Activated CD4-positive, alpha-beta memory T cell treated with anti-CD3 and anti-CD28 coated beads, Interleukin-2, amount 10 ng/mL, durations not matched to agents 7 days and 5 days (primary cell): ENCODE measurements at regions not wholly inside any gene's neighbourhood (a gene's known extent, or its start where the extent isn't known, plus 50 kb on each side); places are given as distances from the start of the nearest gene placed in this dataset.
"Not testable (repeated sequence)": the region's sequence is repeated elsewhere in the genome, so short reads cannot be mapped to it uniquely, and the experiment has no call there.

Experiments used
- CTCF ChIA-PET: fragments of 350-600 bp; sonication (Branson Sonifier 250); formaldehyde crosslinking; loops from one replicate; lab custom pipeline; 2021; ENCODE audit warnings: antibody characterized with exemption, inconsistent platforms; lab: Charles Lee
- POLR2A ChIA-PET: fragments of 350-600 bp; sonication (Branson Sonifier 250); formaldehyde crosslinking; loops from one replicate; lab custom pipeline; 2021; ENCODE audit warnings: antibody characterized with exemption; lab: Charles Lee
- DNase-seq: peaks from one replicate; pipeline ENCODE4 v3.0.0-alpha.2; 2020
- H3K27ac Mint-ChIP-seq: one replicate; pipeline ENCODE4 v1.8.0; 2021; ENCODE audit warnings: mild to moderate bottlenecking, mixed read lengths
- H3K27me3 Mint-ChIP-seq: one replicate; pipeline ENCODE4 v1.8.0; 2021; ENCODE audit warnings: mixed read lengths
- H3K36me3 Mint-ChIP-seq: one replicate; pipeline ENCODE4 v1.8.0; 2021; ENCODE audit warnings: low read depth, mixed read lengths
- H3K4me1 Mint-ChIP-seq: one replicate; pipeline ENCODE4 v1.8.0; 2021; ENCODE audit warnings: mixed read lengths
- H3K4me3 Mint-ChIP-seq: one replicate; pipeline ENCODE4 v1.8.0; 2021; ENCODE audit warnings: mild to moderate bottlenecking, mixed read lengths
- H3K9me3 Mint-ChIP-seq: one replicate; pipeline ENCODE4 v1.8.0; 2021; ENCODE audit warnings: mixed read lengths

DNA sequence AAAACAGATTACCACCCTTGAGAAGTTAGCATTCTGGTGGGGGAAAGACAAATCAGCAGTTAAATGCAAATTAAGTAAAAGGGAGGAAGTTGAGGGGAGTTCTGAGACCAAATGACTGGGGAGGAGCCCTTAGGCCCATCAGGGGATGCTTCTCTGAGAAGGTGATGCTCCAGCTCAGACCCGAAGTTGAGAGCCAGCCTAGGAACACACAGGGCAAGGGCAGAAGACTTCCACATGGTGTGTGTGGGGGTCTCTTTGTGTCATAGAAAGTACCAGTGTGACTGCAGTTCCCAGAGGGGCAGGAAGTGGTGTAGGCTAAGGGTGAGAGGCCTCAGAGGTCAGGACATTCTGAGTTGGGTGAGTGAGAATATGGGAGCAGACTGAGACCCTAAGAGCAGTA, 137.3 kb downstream of the KLRB1 start:
- H3K4me3 Mint-ChIP-seq, CTCF ChIA-PET, POLR2A ChIA-PET, H3K9me3 Mint-ChIP-seq, H3K27me3 Mint-ChIP-seq, DNase-seq: not testable (repeated sequence)
- H3K4me1 Mint-ChIP-seq, result peaks cover 34% of the 10 kb centered on the region
- peak overlapping the region; percentile 11 for H3K27ac Mint-ChIP-seq
- peaks cover 13% of the 10 kb centered on the region for H3K36me3 Mint-ChIP-seq

DNA sequence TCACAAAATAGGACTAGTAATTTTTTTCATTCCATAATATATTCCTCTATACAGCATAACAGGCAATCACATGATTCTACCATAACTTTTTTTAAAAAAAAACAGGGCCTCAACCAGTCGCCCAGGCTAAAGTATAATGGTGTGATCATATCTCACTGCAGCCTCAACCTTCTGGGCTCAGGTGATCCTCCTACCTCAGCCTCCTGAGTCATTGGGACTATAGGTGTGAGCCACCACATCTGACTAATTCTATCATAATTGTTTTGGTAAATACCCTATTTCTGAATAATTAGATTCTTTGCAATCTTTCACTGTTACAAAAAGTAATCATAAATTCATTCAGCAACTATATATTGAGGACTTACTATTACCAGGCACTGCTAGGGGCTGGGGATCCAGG, 137.8 kb downstream of the KLRB1 start:
- peaks cover 34% of the 10 kb centered on the region for H3K4me1 Mint-ChIP-seq
- ChIA-PET POLR2A (interaction anchor here (1.8 kb wide), 1 partner anchor 178 kb away, joined by 4 read pairs; no protein-coding TSS in a partner anchor), CTCF (interaction anchor here (1.8 to 2.5 kb wide), 3 partner anchors 21 to 232 kb away, joined by 5 to 15 read pairs (median 10); no protein-coding TSS in a partner anchor)
- H3K36me3 Mint-ChIP-seq, result peaks cover 10% of the 10 kb centered on the region
- not testable (repeated sequence) for H3K27me3 Mint-ChIP-seq, DNase-seq, H3K4me3 Mint-ChIP-seq, H3K9me3 Mint-ChIP-seq
- peak overlapping the region; percentile 11 for H3K27ac Mint-ChIP-seq

DNA sequence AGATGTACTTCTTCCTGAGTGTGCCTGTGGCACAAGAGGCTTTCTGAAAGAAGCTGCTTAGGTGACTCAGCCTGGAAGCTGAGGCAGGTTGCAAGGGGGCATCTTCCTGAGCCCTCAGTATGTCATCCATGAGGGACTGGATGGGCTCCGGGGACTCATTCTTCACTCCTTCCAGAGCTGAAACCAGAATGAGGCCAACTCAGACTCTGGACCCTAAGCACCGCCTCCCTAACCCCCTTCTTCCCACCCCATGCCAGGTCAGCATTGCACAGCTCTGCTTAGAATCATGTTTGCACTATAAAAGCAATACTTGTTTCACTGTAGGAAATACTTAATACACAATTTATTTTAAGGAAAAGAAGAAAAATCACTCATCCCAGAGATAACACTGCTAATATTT, 138.3 kb downstream of the KLRB1 start:
- H3K36me3 Mint-ChIP-seq, H3K4me3 Mint-ChIP-seq, H3K27ac Mint-ChIP-seq, H3K27me3 Mint-ChIP-seq, H3K9me3 Mint-ChIP-seq, DNase-seq: not testable (repeated sequence)
- POLR2A ChIA-PET, result interaction anchor here (1.5 to 1.8 kb wide), 2 partner anchors 178 to 200 kb away, joined by 4 to 8 read pairs; partner anchors contain the start of gene CLEC2D
- CTCF ChIA-PET, result interaction anchor here (1.4 to 2.5 kb wide), 5 partner anchors 20 to 280 kb away, joined by 3 to 15 read pairs (median 5); no protein-coding TSS in a partner anchor
- peaks cover 34% of the 10 kb centered on the region for H3K4me1 Mint-ChIP-seq

DNA sequence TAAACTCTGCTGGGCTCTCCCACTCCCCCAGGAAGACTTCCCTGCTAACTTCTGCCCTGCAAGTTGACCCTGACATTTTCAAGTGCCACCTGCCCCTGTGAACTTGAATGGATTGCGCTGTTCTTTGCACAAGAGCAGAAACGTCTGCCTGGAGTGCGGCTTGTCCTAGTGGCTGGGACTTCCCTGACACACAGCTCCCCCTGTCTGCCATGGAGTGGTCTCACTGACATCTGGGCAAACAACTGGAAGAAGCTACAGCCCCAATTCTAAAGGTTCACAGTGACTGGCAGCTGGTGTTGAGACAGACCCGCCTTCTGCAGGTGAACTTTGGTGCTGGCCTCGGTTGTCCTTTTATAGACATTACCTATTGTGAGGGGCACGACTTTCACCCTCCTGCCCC, 138.7 kb downstream of the KLRB1 start:
- H3K9me3 Mint-ChIP-seq, H3K4me3 Mint-ChIP-seq, H3K27me3 Mint-ChIP-seq, H3K27ac Mint-ChIP-seq, H3K36me3 Mint-ChIP-seq: not testable (repeated sequence)
- peaks cover 31% of the 10 kb centered on the region for H3K4me1 Mint-ChIP-seq
- ChIA-PET POLR2A (interaction anchor here (1.1 to 1.8 kb wide), 4 partner anchors 21 to 200 kb away, joined by 4 to 8 read pairs (median 4); partner anchors contain the start of gene CLEC2D), CTCF (interaction anchor here (1.1 to 2.5 kb wide), 7 partner anchors 20 to 281 kb away, joined by 3 to 15 read pairs (median 5); no protein-coding TSS in a partner anchor)
- peak; percentile 22 for DNase-seq

DNA sequence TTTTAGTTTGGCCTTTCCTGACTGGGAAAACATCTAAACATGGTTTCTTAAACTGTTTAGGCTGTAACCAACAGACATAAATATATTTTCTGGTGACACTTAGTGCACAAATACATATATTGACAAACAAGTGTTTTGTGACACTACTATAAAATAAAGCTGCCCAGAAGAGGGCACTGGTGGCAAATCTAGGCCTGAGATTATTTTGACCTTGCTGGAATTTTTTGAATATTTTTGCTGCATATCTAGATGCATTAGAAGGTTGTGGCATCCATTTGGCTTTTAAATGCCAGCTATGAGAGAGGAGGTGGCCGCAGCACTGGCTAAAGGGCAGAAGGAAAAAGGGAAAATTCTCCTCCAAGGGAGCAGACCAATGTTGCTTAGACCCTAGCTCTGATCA, 139.6 kb downstream of the KLRB1 start:
- H3K4me3 Mint-ChIP-seq, H3K27ac Mint-ChIP-seq, DNase-seq, H3K36me3 Mint-ChIP-seq, H3K27me3 Mint-ChIP-seq, H3K9me3 Mint-ChIP-seq: not testable (repeated sequence)
- peaks cover 29% of the 10 kb centered on the region for H3K4me1 Mint-ChIP-seq
- CTCF ChIA-PET, result interaction anchor here (0.6 to 2.5 kb wide), 9 partner anchors 19 to 1512 kb away, joined by 3 to 15 read pairs (median 4); no protein-coding TSS in a partner anchor
- POLR2A ChIA-PET, result interaction anchor here (1.1 to 1.8 kb wide), 4 partner anchors 20 to 201 kb away, joined by 4 to 8 read pairs (median 4); partner anchors contain the start of gene CLEC2D

DNA sequence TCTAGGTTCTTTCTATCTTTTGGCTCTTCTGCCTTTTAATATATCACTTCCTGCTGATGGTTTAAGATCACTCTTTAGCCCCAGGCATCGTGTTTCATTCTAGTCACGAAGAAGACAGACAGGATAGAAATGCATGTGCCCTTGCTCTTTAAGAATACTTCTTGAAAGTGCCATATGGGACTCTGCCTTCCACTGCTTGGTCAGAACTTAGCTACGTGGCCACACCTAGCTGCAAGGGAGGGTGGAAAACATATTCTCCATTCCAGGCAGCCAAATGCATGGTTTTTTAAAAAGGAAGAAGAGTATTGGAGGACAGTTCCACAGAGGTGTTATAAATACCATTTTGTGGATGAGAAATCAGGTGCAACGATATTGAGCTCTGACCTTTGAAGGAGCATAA, 143.3 kb downstream of the KLRB1 start:
- peaks cover 12% of the 10 kb centered on the region for H3K4me1 Mint-ChIP-seq
- no peaks in the 10 kb centered on the region for H3K27me3 Mint-ChIP-seq
- H3K9me3 Mint-ChIP-seq, result no peaks in the 10 kb centered on the region
- ChIA-PET CTCF (no interaction called here), POLR2A (no interaction called here)
- H3K27ac Mint-ChIP-seq, result no peak overlapping the region
- DNase-seq, result no peak
- no peaks in the 10 kb centered on the region for H3K36me3 Mint-ChIP-seq
- H3K4me3 Mint-ChIP-seq, result no peak overlapping the region

DNA sequence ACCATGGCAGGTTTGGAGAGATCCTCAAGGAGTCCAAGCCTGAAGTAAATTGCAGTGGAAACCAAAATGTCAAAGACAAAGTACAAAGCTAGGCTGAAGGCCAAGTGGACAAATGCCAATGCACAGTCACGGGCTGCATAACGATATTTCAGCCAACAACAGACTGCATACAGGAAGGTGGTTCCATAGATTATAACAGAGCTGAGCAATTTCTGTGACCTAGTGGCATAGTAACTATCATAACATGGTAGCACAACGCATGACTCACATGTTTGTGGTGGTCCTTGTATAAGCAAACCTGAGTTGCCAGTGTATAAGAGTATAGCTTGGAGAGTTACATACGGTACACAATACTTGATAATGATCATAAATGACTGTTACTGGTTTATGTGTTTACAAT, 152.2 kb downstream of the KLRB1 start:
- H3K9me3 Mint-ChIP-seq, H3K27ac Mint-ChIP-seq, DNase-seq, H3K36me3 Mint-ChIP-seq, H3K4me3 Mint-ChIP-seq, H3K4me1 Mint-ChIP-seq, CTCF ChIA-PET, H3K27me3 Mint-ChIP-seq, POLR2A ChIA-PET: not testable (repeated sequence)

DNA sequence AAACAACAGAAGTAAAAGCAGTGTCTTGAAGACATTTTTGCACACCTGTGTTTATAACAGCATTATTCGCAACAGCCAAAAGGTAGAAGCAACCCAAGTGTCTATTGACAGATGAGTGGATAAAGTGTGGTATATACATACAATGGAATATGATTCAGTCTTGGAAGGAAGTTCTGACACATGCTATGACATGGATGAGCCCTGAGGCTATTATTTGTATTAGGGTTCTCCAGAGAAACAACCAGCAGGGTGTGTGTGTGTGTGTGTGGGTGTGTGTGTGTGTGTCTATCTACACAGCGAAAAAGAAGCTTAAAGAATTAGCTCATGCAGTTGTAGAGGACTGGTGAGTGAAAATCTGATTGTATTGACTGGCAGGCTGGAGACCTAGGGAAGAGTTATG, 153.7 kb downstream of the KLRB1 start:
- POLR2A ChIA-PET, H3K36me3 Mint-ChIP-seq, H3K27me3 Mint-ChIP-seq, DNase-seq, H3K4me3 Mint-ChIP-seq, H3K4me1 Mint-ChIP-seq, H3K9me3 Mint-ChIP-seq, H3K27ac Mint-ChIP-seq: not testable (repeated sequence)
- CTCF ChIA-PET, result interaction anchor here (0.6 kb wide), 1 partner anchor 698 kb away, joined by 3 read pairs; no protein-coding TSS in a partner anchor

DNA sequence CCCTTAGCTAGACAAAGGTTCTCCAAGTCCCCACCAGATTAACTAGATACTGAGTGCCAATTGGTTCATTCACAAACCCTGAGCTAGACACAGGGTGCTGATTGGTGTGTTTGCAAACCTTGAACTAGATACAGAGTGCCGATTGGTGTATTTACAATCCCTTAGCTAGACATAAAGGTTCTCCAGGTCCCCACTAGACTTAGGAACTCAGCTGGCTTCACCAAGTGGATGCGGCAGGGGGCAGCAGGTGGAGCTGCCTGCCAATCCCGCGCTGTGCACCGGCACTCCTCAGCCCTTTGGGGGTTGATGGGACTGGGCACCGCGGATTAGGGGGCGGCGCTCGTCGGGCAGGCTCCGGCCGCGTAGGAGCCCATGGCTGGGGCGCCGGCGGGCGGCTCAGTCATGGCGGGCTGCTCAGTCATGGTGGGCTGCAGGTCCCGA, 157.6 kb downstream of the KLRB1 start:
- POLR2A ChIA-PET, result interaction anchor here (1.0 to 2.9 kb wide), 6 partner anchors 86 to 293 kb away, joined by 3 to 19 read pairs (median 4); partner anchors contain the start of gene CLEC2D
- Mint-ChIP-seq H3K4me1 (peaks cover 27% of the 10 kb centered on the region), H3K36me3 (peaks cover 15% of the 10 kb centered on the region), H3K4me3 (peak overlapping the region; percentile 97)
- H3K27me3 Mint-ChIP-seq, H3K9me3 Mint-ChIP-seq, H3K27ac Mint-ChIP-seq: not testable (repeated sequence)
- peak; percentile 31 for DNase-seq
- CTCF ChIA-PET, result interaction anchor here (0.9 to 2.2 kb wide), 5 partner anchors 19 to 293 kb away, joined by 3 to 10 read pairs (median 3); no protein-coding TSS in a partner anchor

DNA sequence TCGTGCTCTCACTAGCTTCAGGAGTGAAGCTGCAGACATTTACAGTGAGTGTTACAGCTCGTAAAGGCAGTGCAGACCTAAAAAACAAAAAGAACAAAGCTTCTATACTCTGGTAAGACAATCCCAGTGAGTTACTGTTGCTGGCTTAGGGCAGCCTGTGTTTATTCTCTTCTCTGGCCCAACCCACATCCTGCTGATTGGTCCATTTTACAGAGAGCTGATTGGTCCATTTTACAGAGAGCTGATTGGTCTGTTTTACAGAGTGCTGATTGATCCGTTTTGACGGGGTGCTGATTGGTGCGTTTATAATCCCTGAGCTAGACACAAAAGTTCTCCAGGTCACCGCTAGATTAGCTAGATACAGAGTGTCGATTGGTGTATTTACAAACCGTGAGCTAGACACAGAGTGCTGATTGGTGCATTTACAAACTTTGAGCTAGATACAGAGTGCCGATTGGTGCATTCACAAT, 158.0 kb downstream of the KLRB1 start:
- H3K9me3 Mint-ChIP-seq, H3K27me3 Mint-ChIP-seq: not testable (repeated sequence)
- Mint-ChIP-seq H3K4me1 (peaks cover 27% of the 10 kb centered on the region), H3K4me3 (peak overlapping the region; percentile 97), H3K27ac (peak overlapping the region; percentile 45), H3K36me3 (peaks cover 15% of the 10 kb centered on the region)
- peak; percentile 19 for DNase-seq
- ChIA-PET POLR2A (interaction anchor here (0.7 to 2.9 kb wide), 9 partner anchors 85 to 418 kb away, joined by 3 to 19 read pairs (median 3); partner anchors contain the start of gene CLEC2D), CTCF (interaction anchor here (0.7 to 2.2 kb wide), 6 partner anchors 19 to 301 kb away, joined by 3 to 10 read pairs (median 3); no protein-coding TSS in a partner anchor)

DNA sequence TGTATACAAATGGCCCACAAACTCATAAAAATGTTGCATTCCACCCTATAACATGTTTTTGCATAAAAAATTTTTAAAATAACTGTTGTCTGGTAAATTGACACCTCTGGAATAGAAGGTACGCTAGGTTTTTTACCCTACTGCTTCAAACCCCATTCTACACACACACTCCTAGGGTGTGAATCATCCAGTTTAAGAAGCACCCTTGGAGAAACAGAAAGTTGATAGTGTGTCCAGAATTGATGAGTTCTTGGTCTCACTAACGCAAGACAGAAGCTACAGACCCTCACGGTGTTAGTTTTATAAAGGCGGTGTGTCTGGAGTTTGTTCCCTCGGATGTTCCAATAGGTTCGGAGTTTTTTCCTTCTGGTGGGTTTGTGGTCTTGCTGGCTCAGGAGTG, 158.5 kb downstream of the KLRB1 start:
- H3K4me1 Mint-ChIP-seq, result peaks cover 29% of the 10 kb centered on the region
- POLR2A ChIA-PET, result interaction anchor here (0.7 to 2.9 kb wide), 8 partner anchors 85 to 419 kb away, joined by 3 to 19 read pairs (median 4); partner anchors contain the start of gene CLEC2D
- H3K27ac Mint-ChIP-seq, result peak overlapping the region; percentile 45

DNA sequence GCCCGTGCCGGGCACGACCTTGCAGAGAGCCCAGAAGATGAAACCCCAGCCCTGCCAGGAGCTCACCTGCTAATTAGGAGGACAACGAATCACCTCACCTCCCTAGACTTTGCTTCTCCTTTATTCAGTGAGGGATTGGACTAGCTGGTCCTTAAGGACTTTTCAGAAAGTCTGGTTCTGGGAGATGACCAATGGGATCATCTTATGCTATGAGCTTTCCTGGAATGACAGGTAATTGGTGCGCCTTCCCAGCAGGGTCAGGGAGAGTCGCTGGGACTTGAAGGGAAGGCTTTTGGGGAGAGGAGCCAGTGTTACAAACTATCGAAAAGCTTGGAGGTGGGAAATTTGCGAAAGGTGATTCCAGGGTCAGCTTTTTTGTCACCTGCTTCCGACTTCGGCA, 159.1 kb downstream of the KLRB1 start:
- H3K4me1 Mint-ChIP-seq, result peaks cover 29% of the 10 kb centered on the region
- H3K9me3 Mint-ChIP-seq, DNase-seq, H3K27me3 Mint-ChIP-seq: not testable (repeated sequence)
- ChIA-PET CTCF (interaction anchor here (2.2 kb wide), 1 partner anchor 20 kb away, joined by 10 read pairs; no protein-coding TSS in a partner anchor), POLR2A (interaction anchor here (0.8 to 2.9 kb wide), 5 partner anchors 20 to 222 kb away, joined by 3 to 19 read pairs (median 4); partner anchors contain the start of gene CLEC2D)
- H3K4me3 Mint-ChIP-seq, result peak overlapping the region; percentile 97
- H3K36me3 Mint-ChIP-seq, result peaks cover 15% of the 10 kb centered on the region
- H3K27ac Mint-ChIP-seq, result peak overlapping the region; percentile 86

More for the DNA sequence above, 158.5 kb downstream of the KLRB1 start:
- Mint-ChIP-seq H3K36me3 (peaks cover 15% of the 10 kb centered on the region), H3K27me3 (no peaks in the 10 kb centered on the region), H3K4me3 (peak overlapping the region; percentile 97), H3K9me3 (peaks cover 7% of the 10 kb centered on the region)
- DNase-seq, result no peak
- CTCF ChIA-PET, result interaction anchor here (0.7 to 2.2 kb wide), 4 partner anchors 20 to 302 kb away, joined by 3 to 10 read pairs (median 4); no protein-coding TSS in a partner anchor
